ENCODE measurements at regions not wholly inside any gene's neighbourhood (a gene's known extent, or its start where the extent isn't known, plus 50 kb on each side); places are given as distances from the start of the nearest gene placed in this dataset.

DNA sequence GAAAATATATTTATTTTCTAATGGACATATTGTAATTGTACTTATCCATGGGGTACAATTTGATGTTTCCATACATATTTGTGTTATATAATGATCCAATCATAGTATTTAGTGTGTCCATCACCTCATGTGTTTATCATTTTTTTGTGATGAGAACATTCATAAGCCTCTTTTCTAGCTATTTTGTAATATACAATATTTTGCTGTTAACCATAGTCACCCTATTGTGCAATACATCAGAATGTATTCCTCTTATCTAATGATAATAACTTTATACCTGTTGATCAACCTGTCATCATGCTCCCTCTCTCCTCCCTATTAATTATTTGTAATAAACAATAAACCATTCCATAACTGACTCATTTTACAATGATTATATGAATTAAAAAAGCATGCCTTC is 93.2 kb downstream of the ISL1 start:
- H3K27ac ChIP-seq (ENCODE audit: insufficient read depth in 1 of 2, low read depth in 1 of 2, low read length in 2 of 2, poor library complexity in 1 of 2, severe bottlenecking in 2 of 2): no peak overlapping the region
- ChIA-PET POLR2A (no interaction called here), CTCF (no interaction called here)
- H3K4me1 ChIP-seq (ENCODE audit: control extremely low read depth in 1 of 4, control insufficient read depth in 4 of 4, insufficient read depth in 4 of 4, low read length in 3 of 4): no peaks in the 10 kb centered on the region
- H3K36me3 ChIP-seq (ENCODE audit: control insufficient read depth in 4 of 4, insufficient read depth in 4 of 4, low read length in 3 of 4): no peaks in the 10 kb centered on the region
- H3K4me3 ChIP-seq (ENCODE audit: control insufficient read depth in 1 of 7, extremely low read depth in 1 of 7, insufficient read depth in 4 of 7, low read depth in 2 of 7, low read length in 6 of 7): no peak overlapping the region
- no peak for DNase-seq
- no peaks in the 10 kb centered on the region for H3K9me3 ChIP-seq (ENCODE audit: control extremely low read depth in 1 of 5, control insufficient read depth in 4 of 5, insufficient read depth in 2 of 5, low read depth in 1 of 5, low read length in 4 of 5)
- H3K27me3 ChIP-seq (replicated peaks in 2 of 5; ENCODE audit: control insufficient read depth in 4 of 5, insufficient read depth in 5 of 5, low read length in 4 of 5): no peaks in the 10 kb centered on the region

DNA sequence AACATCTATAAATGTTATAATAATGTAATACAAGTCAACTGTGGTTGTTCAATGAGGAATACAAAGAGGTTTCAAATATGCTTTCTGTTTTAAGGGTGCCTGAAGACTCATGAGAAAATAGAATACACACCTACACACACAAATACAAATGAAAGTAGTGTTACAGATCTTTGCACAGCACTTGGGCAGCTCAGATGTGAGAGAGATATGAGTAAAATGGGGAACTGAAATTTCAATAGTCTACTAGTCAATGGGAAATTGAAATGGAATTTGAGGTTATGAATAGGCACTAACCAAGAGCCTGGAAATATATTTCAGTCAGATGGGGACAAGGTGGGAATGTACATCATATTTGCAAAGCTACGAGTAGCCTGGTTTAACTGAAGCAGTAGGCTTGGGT is 96.6 kb downstream of the ISL1 start:
- POLR2A ChIA-PET: no interaction called here
- H3K27ac ChIP-seq (ENCODE audit: insufficient read depth in 1 of 2, low read depth in 1 of 2, low read length in 2 of 2, poor library complexity in 1 of 2, severe bottlenecking in 2 of 2): no peak overlapping the region
- no peaks in the 10 kb centered on the region for H3K4me1 ChIP-seq (ENCODE audit: control extremely low read depth in 1 of 4, control insufficient read depth in 4 of 4, insufficient read depth in 4 of 4, low read length in 3 of 4)
- CTCF ChIA-PET: no interaction called here
- no peak overlapping the region for H3K4me3 ChIP-seq (ENCODE audit: control insufficient read depth in 1 of 7, extremely low read depth in 1 of 7, insufficient read depth in 4 of 7, low read depth in 2 of 7, low read length in 6 of 7)
- WGBS (ENCODE audit: insufficient coverage): 86% methylated on average over 1 of the region's 1 CpG
- DNase-seq: no peak
- H3K27me3 ChIP-seq (replicated peaks in 2 of 5; ENCODE audit: control insufficient read depth in 4 of 5, insufficient read depth in 5 of 5, low read length in 4 of 5): no peaks in the 10 kb centered on the region
- no peaks in the 10 kb centered on the region for H3K36me3 ChIP-seq (ENCODE audit: control insufficient read depth in 4 of 4, insufficient read depth in 4 of 4, low read length in 3 of 4)
- no peaks in the 10 kb centered on the region for H3K9me3 ChIP-seq (ENCODE audit: control extremely low read depth in 1 of 5, control insufficient read depth in 4 of 5, insufficient read depth in 2 of 5, low read depth in 1 of 5, low read length in 4 of 5)

DNA sequence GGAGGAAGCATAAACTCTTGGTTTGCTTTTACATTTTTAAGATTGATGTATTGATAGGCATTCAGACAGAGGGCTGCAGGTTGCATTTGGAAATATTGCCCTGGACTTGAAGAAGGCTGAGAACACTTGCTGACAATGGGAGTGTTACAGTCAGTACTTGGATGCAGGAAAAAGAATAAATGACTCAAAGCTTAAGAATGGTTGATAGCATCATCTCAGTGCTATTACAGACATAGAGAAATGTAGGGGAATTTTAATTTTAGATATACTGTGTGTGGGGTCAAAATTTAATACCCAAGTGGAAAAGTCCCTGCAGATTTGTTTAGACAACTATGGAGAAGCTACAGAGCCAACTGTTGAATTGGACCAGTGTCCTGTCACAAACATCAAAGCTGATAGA is 101.1 kb downstream of the ISL1 start:
- no peak for DNase-seq
- CTCF ChIA-PET: no interaction called here
- no peaks in the 10 kb centered on the region for H3K36me3 ChIP-seq (ENCODE audit: control insufficient read depth in 4 of 4, insufficient read depth in 4 of 4, low read length in 3 of 4)
- no peaks in the 10 kb centered on the region for H3K9me3 ChIP-seq (ENCODE audit: control extremely low read depth in 1 of 5, control insufficient read depth in 4 of 5, insufficient read depth in 2 of 5, low read depth in 1 of 5, low read length in 4 of 5)
- POLR2A ChIA-PET: no interaction called here
- no peaks in the 10 kb centered on the region for H3K4me1 ChIP-seq (ENCODE audit: control extremely low read depth in 1 of 4, control insufficient read depth in 4 of 4, insufficient read depth in 4 of 4, low read length in 3 of 4)
- no peak overlapping the region for H3K4me3 ChIP-seq (ENCODE audit: control insufficient read depth in 1 of 7, extremely low read depth in 1 of 7, insufficient read depth in 4 of 7, low read depth in 2 of 7, low read length in 6 of 7)
- no peak overlapping the region for H3K27ac ChIP-seq (ENCODE audit: insufficient read depth in 1 of 2, low read depth in 1 of 2, low read length in 2 of 2, poor library complexity in 1 of 2, severe bottlenecking in 2 of 2)
- H3K27me3 ChIP-seq (replicated peaks in 2 of 5; ENCODE audit: control insufficient read depth in 4 of 5, insufficient read depth in 5 of 5, low read length in 4 of 5): no peaks in the 10 kb centered on the region

DNA sequence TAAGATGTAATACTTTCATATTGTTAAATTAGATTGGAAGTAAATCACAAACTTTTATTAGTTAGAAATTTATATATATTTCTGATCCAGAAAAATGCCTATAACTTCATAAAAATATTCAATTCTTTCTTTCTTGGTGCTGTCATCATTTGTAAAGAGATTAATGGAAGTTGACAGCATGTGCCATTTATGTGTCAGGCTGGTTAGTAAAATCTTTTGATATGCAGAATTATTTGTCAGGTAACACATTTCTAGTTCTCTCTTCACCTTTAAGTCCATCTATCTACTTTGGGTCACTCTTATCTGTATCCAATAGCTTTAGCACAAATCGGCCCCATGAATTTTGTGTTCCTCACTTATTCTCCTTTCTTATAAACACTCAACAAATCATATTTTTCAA is 102.9 kb downstream of the ISL1 start:
- no peak overlapping the region for H3K4me3 ChIP-seq (ENCODE audit: control insufficient read depth in 1 of 7, extremely low read depth in 1 of 7, insufficient read depth in 4 of 7, low read depth in 2 of 7, low read length in 6 of 7)
- no peaks in the 10 kb centered on the region for H3K4me1 ChIP-seq (ENCODE audit: control extremely low read depth in 1 of 4, control insufficient read depth in 4 of 4, insufficient read depth in 4 of 4, low read length in 3 of 4)
- CTCF ChIA-PET: no interaction called here
- POLR2A ChIA-PET: no interaction called here
- no peak overlapping the region for H3K27ac ChIP-seq (ENCODE audit: insufficient read depth in 1 of 2, low read depth in 1 of 2, low read length in 2 of 2, poor library complexity in 1 of 2, severe bottlenecking in 2 of 2)
- DNase-seq: no peak
- H3K9me3 ChIP-seq (ENCODE audit: control extremely low read depth in 1 of 5, control insufficient read depth in 4 of 5, insufficient read depth in 2 of 5, low read depth in 1 of 5, low read length in 4 of 5): no peaks in the 10 kb centered on the region
- 100% methylated on average over 1 of the region's 1 CpG for WGBS (ENCODE audit: insufficient coverage)
- H3K27me3 ChIP-seq (replicated peaks in 2 of 5; ENCODE audit: control insufficient read depth in 4 of 5, insufficient read depth in 5 of 5, low read length in 4 of 5): no peaks in the 10 kb centered on the region
- H3K36me3 ChIP-seq (ENCODE audit: control insufficient read depth in 4 of 4, insufficient read depth in 4 of 4, low read length in 3 of 4): no peaks in the 10 kb centered on the region

DNA sequence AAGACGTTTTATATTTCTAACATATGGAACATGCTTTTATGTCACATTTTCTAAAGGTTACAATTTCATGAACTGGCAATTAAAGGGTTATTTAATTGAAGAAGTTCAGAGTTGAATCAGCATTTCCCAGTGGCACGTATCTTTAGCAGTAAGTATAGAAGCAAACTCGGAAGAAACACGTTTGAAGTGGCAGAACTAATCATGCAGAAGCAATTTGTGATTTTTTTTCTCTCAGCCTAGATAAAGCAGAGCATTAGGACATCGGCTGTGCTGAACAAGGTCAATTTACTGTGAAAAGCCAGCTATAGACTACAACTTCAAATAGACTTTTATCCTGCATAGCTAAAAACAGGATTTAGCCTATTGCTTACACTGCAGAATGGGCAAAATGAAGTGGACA is 104.7 kb downstream of the ISL1 start:
- CTCF ChIA-PET: no interaction called here
- WGBS (ENCODE audit: insufficient coverage): 41% methylated on average over 4 of the region's 5 CpGs
- no peaks in the 10 kb centered on the region for H3K36me3 ChIP-seq (ENCODE audit: control insufficient read depth in 4 of 4, insufficient read depth in 4 of 4, low read length in 3 of 4)
- H3K9me3 ChIP-seq (ENCODE audit: control extremely low read depth in 1 of 5, control insufficient read depth in 4 of 5, insufficient read depth in 2 of 5, low read depth in 1 of 5, low read length in 4 of 5): no peaks in the 10 kb centered on the region
- no peak for DNase-seq
- no peak overlapping the region for H3K4me3 ChIP-seq (ENCODE audit: control insufficient read depth in 1 of 7, extremely low read depth in 1 of 7, insufficient read depth in 4 of 7, low read depth in 2 of 7, low read length in 6 of 7)
- no peak overlapping the region for H3K27ac ChIP-seq (ENCODE audit: insufficient read depth in 1 of 2, low read depth in 1 of 2, low read length in 2 of 2, poor library complexity in 1 of 2, severe bottlenecking in 2 of 2)
- H3K27me3 ChIP-seq (replicated peaks in 2 of 5; ENCODE audit: control insufficient read depth in 4 of 5, insufficient read depth in 5 of 5, low read length in 4 of 5): no peaks in the 10 kb centered on the region
- POLR2A ChIA-PET: no interaction called here
- no peaks in the 10 kb centered on the region for H3K4me1 ChIP-seq (ENCODE audit: control extremely low read depth in 1 of 4, control insufficient read depth in 4 of 4, insufficient read depth in 4 of 4, low read length in 3 of 4)

DNA sequence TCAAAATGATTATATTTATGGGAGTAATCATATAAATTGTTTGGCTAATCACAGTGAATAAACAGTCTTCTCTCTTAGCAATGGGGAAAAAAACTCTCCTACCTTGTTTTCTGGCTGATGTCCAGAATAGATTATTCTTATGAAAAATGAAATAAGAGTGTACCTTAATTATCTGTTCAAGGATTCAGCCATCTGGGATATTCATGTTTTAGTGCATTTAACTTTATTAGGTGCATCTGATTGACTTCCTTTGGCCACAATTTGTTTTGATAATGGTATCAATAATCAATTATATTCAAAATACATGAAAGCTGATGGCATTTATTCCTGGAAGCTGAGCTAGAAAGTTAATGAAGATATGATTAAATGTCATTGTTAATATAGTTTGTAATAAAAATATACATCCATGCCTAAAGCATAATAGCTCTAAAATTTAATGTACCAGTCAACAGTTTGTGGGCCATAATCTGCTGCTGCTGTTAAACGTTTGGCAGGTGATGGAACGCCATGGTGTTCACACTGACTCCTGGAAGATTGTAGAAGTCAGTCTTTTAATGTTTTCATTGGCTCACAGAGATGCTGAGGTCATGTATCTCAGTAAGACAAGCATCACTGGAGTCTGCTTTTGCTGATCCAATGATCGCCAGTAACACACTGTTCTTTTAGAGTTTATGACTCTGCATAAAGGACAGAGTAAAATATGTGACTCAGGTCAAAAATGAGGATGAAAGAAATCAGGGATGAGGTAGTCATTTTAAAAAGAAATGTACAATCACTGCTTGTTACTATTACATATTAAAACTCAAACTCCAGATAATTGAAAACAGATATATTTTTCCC is 105.8 kb downstream of the ISL1 start:
- no peaks in the 10 kb centered on the region for H3K4me1 ChIP-seq (ENCODE audit: control extremely low read depth in 1 of 4, control insufficient read depth in 4 of 4, insufficient read depth in 4 of 4, low read length in 3 of 4)
- ChIA-PET POLR2A (no interaction called here), CTCF (no interaction called here)
- no peaks in the 10 kb centered on the region for H3K36me3 ChIP-seq (ENCODE audit: control insufficient read depth in 4 of 4, insufficient read depth in 4 of 4, low read length in 3 of 4)
- WGBS (ENCODE audit: insufficient coverage): 94% methylated on average over 3 of the region's 3 CpGs
- DNase-seq: no peak
- no peak overlapping the region for H3K4me3 ChIP-seq (ENCODE audit: control insufficient read depth in 1 of 7, extremely low read depth in 1 of 7, insufficient read depth in 4 of 7, low read depth in 2 of 7, low read length in 6 of 7)
- no peaks in the 10 kb centered on the region for H3K27me3 ChIP-seq (replicated peaks in 2 of 5; ENCODE audit: control insufficient read depth in 4 of 5, insufficient read depth in 5 of 5, low read length in 4 of 5)
- H3K27ac ChIP-seq (ENCODE audit: insufficient read depth in 1 of 2, low read depth in 1 of 2, low read length in 2 of 2, poor library complexity in 1 of 2, severe bottlenecking in 2 of 2): no peak overlapping the region
- no peaks in the 10 kb centered on the region for H3K9me3 ChIP-seq (ENCODE audit: control extremely low read depth in 1 of 5, control insufficient read depth in 4 of 5, insufficient read depth in 2 of 5, low read depth in 1 of 5, low read length in 4 of 5)

DNA sequence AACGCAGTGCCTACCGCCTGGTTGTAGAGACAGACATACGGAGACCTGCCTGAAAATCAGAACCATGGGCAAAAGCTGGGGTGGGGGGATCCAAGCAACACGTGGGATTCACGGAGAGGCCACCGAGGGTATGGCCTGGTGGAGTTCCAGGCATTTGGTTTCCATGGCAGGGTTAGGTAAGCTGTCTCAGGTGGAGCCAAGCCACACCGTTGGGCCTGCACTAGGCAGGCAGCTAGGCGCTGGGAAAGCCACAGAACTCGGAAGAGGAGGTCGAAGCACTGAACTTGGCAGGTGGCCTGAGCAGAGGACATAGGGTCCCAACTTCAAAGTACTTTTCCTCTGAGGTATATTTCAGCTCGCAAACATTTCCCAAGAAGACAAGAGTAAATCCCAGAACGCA is 111.6 kb downstream of the ISL1 start:
- POLR2A ChIA-PET: no interaction called here

More for the DNA sequence above, 111.6 kb downstream of the ISL1 start:
- no peaks in the 10 kb centered on the region for H3K4me1 ChIP-seq (ENCODE audit: control extremely low read depth in 1 of 4, control insufficient read depth in 4 of 4, insufficient read depth in 4 of 4, low read length in 3 of 4)
- no peak overlapping the region for H3K27ac ChIP-seq (ENCODE audit: insufficient read depth in 1 of 2, low read depth in 1 of 2, low read length in 2 of 2, poor library complexity in 1 of 2, severe bottlenecking in 2 of 2)
- H3K27me3 ChIP-seq (replicated peaks in 2 of 5; ENCODE audit: control insufficient read depth in 4 of 5, insufficient read depth in 5 of 5, low read length in 4 of 5): no peaks in the 10 kb centered on the region
- DNase-seq: no peak
- CTCF ChIA-PET: no interaction called here
- no peaks in the 10 kb centered on the region for H3K36me3 ChIP-seq (ENCODE audit: control insufficient read depth in 4 of 4, insufficient read depth in 4 of 4, low read length in 3 of 4)
- WGBS (ENCODE audit: insufficient coverage): 96% methylated on average over 12 of the region's 12 CpGs
- no peak overlapping the region for H3K4me3 ChIP-seq (ENCODE audit: control insufficient read depth in 1 of 7, extremely low read depth in 1 of 7, insufficient read depth in 4 of 7, low read depth in 2 of 7, low read length in 6 of 7)
- no peaks in the 10 kb centered on the region for H3K9me3 ChIP-seq (ENCODE audit: control extremely low read depth in 1 of 5, control insufficient read depth in 4 of 5, insufficient read depth in 2 of 5, low read depth in 1 of 5, low read length in 4 of 5)
